ENCODE measurements at regions not wholly inside any gene's neighbourhood (a gene's known extent, or its start where the extent isn't known, plus 50 kb on each side); places are given as distances from the start of the nearest gene placed in this dataset.

DNA sequence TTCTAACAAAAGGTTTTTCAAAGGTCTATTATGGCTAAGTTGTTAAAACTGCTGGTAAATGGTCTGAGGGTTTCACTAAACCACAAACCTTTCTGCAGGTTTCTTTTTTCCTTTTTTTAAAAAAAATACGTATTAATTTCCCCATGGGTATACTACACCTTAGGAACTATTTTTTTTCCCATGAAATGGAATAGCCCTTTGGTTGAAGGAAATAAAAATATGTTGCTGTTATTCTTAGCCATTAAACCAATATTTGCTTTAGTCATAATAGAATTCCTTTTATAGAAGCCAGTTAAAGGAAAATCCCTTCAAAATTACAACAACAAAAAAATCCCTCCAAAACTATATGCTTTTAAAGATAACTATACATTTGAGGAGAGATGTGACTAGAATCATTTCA is 1303.3 kb downstream of the ROBO2 start:
- TF ChIP-seq, protein P1, sequence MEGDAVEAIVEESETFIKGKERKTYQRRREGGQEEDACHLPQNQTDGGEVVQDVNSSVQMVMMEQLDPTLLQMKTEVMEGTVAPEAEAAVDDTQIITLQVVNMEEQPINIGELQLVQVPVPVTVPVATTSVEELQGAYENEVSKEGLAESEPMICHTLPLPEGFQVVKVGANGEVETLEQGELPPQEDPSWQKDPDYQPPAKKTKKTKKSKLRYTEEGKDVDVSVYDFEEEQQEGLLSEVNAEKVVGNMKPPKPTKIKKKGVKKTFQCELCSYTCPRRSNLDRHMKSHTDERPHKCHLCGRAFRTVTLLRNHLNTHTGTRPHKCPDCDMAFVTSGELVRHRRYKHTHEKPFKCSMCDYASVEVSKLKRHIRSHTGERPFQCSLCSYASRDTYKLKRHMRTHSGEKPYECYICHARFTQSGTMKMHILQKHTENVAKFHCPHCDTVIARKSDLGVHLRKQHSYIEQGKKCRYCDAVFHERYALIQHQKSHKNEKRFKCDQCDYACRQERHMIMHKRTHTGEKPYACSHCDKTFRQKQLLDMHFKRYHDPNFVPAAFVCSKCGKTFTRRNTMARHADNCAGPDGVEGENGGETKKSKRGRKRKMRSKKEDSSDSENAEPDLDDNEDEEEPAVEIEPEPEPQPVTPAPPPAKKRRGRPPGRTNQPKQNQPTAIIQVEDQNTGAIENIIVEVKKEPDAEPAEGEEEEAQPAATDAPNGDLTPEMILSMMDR (IDR thresholded peaks at IDR 0.05): no peak
- TF ChIP-seq POLR2A (IDR thresholded peaks at IDR 0.05): no peak

Measured in testis (tissue), 2 donors.